H9 (cell line): ENCODE measurements at regions not wholly inside any gene's neighbourhood (a gene's known extent, or its start where the extent isn't known, plus 50 kb on each side); places are given as distances from the start of the nearest gene placed in this dataset.

ENCODE experiments used
- DNase-seq: peaks from one replicate; pipeline ENCODE4 v3.0.0-alpha.2; 2017
- H2AFZ ChIP-seq: one replicate; pipeline ENCODE4 v1.6.1; 2013; ENCODE audit warnings: mild to moderate bottlenecking, low read length, control low read depth, moderate library complexity
- H2AK5ac ChIP-seq: 2 replicates; pipeline ENCODE4 v1.6.1; 2013; ENCODE audit warnings: low read length, control low read depth, mixed read lengths; ENCODE audit not compliant: insufficient read length
- H2BK120ac ChIP-seq: one replicate; pipeline ENCODE4 v1.6.1; 2013; ENCODE audit warnings: low read depth, mild to moderate bottlenecking, low read length, control low read depth, inconsistent platforms; ENCODE audit not compliant: poor library complexity, severe bottlenecking
- H2BK12ac ChIP-seq: 2 replicates; pipeline ENCODE4 v1.6.1; 2013; ENCODE audit warnings: low read length, control low read depth, mixed read lengths, low read depth; ENCODE audit not compliant: insufficient read length
- H2BK15ac ChIP-seq: 2 replicates; pipeline ENCODE4 v1.6.1; 2013; ENCODE audit warnings: low read depth, low read length, control low read depth
- H2BK20ac ChIP-seq: one replicate; pipeline ENCODE4 v1.6.1; 2013; ENCODE audit warnings: low read depth, mild to moderate bottlenecking, low read length, control low read depth, inconsistent platforms; ENCODE audit not compliant: poor library complexity, severe bottlenecking
- H2BK5ac ChIP-seq: 2 replicates; pipeline ENCODE4 v1.6.1; 2013; ENCODE audit warnings: low read length, control low read depth, mixed read lengths; ENCODE audit not compliant: insufficient read length
- H3K14ac ChIP-seq: 2 replicates; pipeline ENCODE4 v1.6.1; 2013; ENCODE audit warnings: low read length, control low read depth; ENCODE audit not compliant: insufficient read depth
- H3K18ac ChIP-seq: 2 replicates; pipeline ENCODE4 v1.6.1; 2013; ENCODE audit warnings: low read depth, mild to moderate bottlenecking, mixed read lengths, low read length, control low read depth; ENCODE audit not compliant: insufficient read length
- H3K23ac ChIP-seq: 2 replicates; pipeline ENCODE4 v1.6.1; 2013; ENCODE audit warnings: low read length, control low read depth, mixed read lengths, low read depth; ENCODE audit not compliant: insufficient read length
- H3K23me2 ChIP-seq: 2 replicates; pipeline ENCODE4 v1.6.1; 2013; ENCODE audit warnings: low read depth, mild to moderate bottlenecking, mixed read lengths, low read length, control low read depth; ENCODE audit not compliant: insufficient read length, poor library complexity, severe bottlenecking
- H3K27ac ChIP-seq: 2 replicates; pipeline ENCODE4 v1.5.1; 2013; ENCODE audit warnings: low read length, control low read depth, mixed read lengths, low read depth; ENCODE audit not compliant: insufficient read length
- H3K27me3 ChIP-seq: 2 replicates; pipeline ENCODE4 v1.6.1; 2013; ENCODE audit warnings: low read length, control low read depth, inconsistent platforms; ENCODE audit not compliant: insufficient read depth
- H3K4ac ChIP-seq: 2 replicates; pipeline ENCODE4 v1.6.1; 2013; ENCODE audit warnings: low read depth, mild to moderate bottlenecking, control low read depth, inconsistent platforms, low read length, moderate library complexity
- H3K4me1 ChIP-seq: 2 replicates; pipeline ENCODE4 v1.6.1; 2013; ENCODE audit warnings: low read length, control low read depth, inconsistent platforms; ENCODE audit not compliant: insufficient read depth
- H3K4me2 ChIP-seq: 2 replicates; pipeline ENCODE4 v1.6.1; 2013; ENCODE audit warnings: low read length, control low read depth, mixed read lengths; ENCODE audit not compliant: insufficient read length, insufficient read depth
- H3K56ac ChIP-seq: 2 replicates; pipeline ENCODE4 v1.6.1; 2013; ENCODE audit warnings: low read depth, mild to moderate bottlenecking, mixed read lengths, low read length, control low read depth; ENCODE audit not compliant: insufficient read length
- H3K79me1 ChIP-seq: 2 replicates; pipeline ENCODE4 v1.6.1; 2013; ENCODE audit warnings: low read depth, mild to moderate bottlenecking, moderate library complexity, low read length, control low read depth, inconsistent platforms; ENCODE audit not compliant: insufficient read depth, poor library complexity, severe bottlenecking
- H3K79me2 ChIP-seq: 2 replicates; pipeline ENCODE4 v1.6.1; 2013; ENCODE audit warnings: low read length, control low read depth, inconsistent platforms; ENCODE audit not compliant: insufficient read depth
- H3K9ac ChIP-seq: 2 replicates; pipeline ENCODE4 v1.6.1; 2013; ENCODE audit warnings: low read length, control low read depth, mixed read lengths; ENCODE audit not compliant: insufficient read length; ENCODE audit errors: extremely low read depth
- H3K9me3 ChIP-seq: one replicate; pipeline ENCODE4 v1.6.1; 2013; ENCODE audit warnings: low read depth, low read length, inconsistent platforms; ENCODE audit not compliant: control insufficient read depth
- H3T11ph ChIP-seq: one replicate; pipeline ENCODE4 v1.6.1; 2013; ENCODE audit warnings: mild to moderate bottlenecking, low read length, control low read depth, inconsistent platforms
- H4K20me1 ChIP-seq: one replicate; pipeline ENCODE4 v1.6.1; 2013; ENCODE audit not compliant: control insufficient read depth, insufficient read length, insufficient read depth
- H4K5ac ChIP-seq: 2 replicates; pipeline ENCODE4 v1.6.1; 2013; ENCODE audit warnings: low read depth, mild to moderate bottlenecking, mixed read lengths, low read length, control low read depth; ENCODE audit not compliant: insufficient read length
- H4K8ac ChIP-seq: replicated peaks from 2 replicates; pipeline ENCODE4 v1.6.1; 2013; ENCODE audit warnings: low read length, control low read depth, mixed read lengths, low read depth; ENCODE audit not compliant: insufficient read length
- H4K91ac ChIP-seq: 2 replicates; pipeline ENCODE4 v1.6.1; 2013; ENCODE audit warnings: low read depth, mild to moderate bottlenecking, moderate library complexity, mixed read lengths, low read length, control low read depth; ENCODE audit not compliant: insufficient read length
- H3K27ac Mint-ChIP-seq, 3 experiments: 2 replicates in 2 of 3; 3 replicates in 1 of 3; pipeline ENCODE4 v1.8.0; 2020 to 2021; ENCODE audit warnings: mixed read lengths in 3 of 3, mild to moderate bottlenecking in 1 of 3, moderate library complexity in 1 of 3
- H3K27me3 Mint-ChIP-seq: 2 replicates; pipeline ENCODE4 v1.8.0; 2021; ENCODE audit warnings: low read depth, mild to moderate bottlenecking, moderate library complexity, mixed read lengths
- H3K36me3 Mint-ChIP-seq, 3 experiments: 2 replicates in 2 of 3; 3 replicates in 1 of 3; pipeline ENCODE4 v1.8.0; 2020 to 2021; ENCODE audit warnings: low read depth in 3 of 3, mixed read lengths in 3 of 3; ENCODE audit not compliant: insufficient read depth in 1 of 3
- H3K4me1 Mint-ChIP-seq, 2 experiments: 2 replicates each; pipeline ENCODE4 v1.8.0; 2020; ENCODE audit warnings: mixed read lengths in 2 of 2
- H3K4me3 Mint-ChIP-seq, 2 experiments: 2 replicates in 1 of 2; 3 replicates in 1 of 2; pipeline ENCODE4 v1.8.0; 2020 to 2021; ENCODE audit warnings: mild to moderate bottlenecking in 2 of 2, mixed read lengths in 2 of 2, moderate library complexity in 1 of 2
- H3K9me3 Mint-ChIP-seq, 2 experiments: 2 replicates in 1 of 2; 3 replicates in 1 of 2; pipeline ENCODE4 v1.8.0; 2020; ENCODE audit warnings: mild to moderate bottlenecking in 2 of 2, mixed read lengths in 2 of 2, moderate library complexity in 1 of 2
- WGBS: extraction: QIAGEN DNeasy Blood & Tissue Kit; methylation state at CpG from one replicate; pipeline ENCODE4 v1.1.7; 2013; ENCODE audit warnings: missing lambda C conversion rate, low lambda C conversion rate, mixed read lengths; ENCODE audit not compliant: insufficient read length; ENCODE audit errors: extremely low coverage; 5-methylcytosine and 5-hydroxymethylcytosine counted together
- TF ChIP-seq, protein P1 (sequence below): fragments of 200-600 bp; sonication (generic); conservative IDR thresholded peaks from 3 replicates; pipeline ENCODE4 v1.8.0; 2021; ENCODE audit warnings: antibody characterized with exemption, mild to moderate bottlenecking

DNA sequence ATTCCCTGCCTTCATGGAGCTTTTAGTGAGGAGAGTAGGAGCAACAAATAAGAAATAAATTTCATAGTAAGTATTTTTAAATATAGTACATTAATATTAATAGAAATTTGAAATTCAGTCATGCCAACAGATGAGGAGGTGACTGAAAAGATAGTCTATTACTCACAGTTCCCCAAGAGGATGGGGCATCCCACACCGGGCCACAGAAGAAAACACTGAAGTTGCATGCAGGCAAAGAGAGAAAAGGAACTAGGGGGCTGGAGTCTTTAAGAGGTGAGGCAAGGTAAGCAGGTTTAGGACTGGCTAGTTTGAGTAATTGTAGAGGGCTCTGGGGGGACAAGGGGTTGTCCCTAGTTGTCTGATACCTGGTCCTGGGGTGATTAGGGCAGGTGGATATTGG, 120.1 kb upstream of the UMPS start:
- no peaks in the 10 kb centered on the region for H3K36me3 Mint-ChIP-seq
- no peak overlapping the region for H3T11ph ChIP-seq

More for the DNA sequence above, 120.1 kb upstream of the UMPS start:
- Histone ChIP-seq H3K18ac (no peak overlapping the region), H3K9ac (no peak overlapping the region), H2BK120ac (no peak overlapping the region), H2AK5ac (no peak overlapping the region), H3K79me2 (no peaks in the 10 kb centered on the region), H3K79me1 (no peaks in the 10 kb centered on the region), H3K9me3 (no peaks in the 10 kb centered on the region), H3K4me1 (no peaks in the 10 kb centered on the region), H3K27me3 (no peaks in the 10 kb centered on the region), H2BK15ac (no peak overlapping the region), H2BK12ac (no peak overlapping the region), H3K4ac (no peak overlapping the region), H4K91ac (no peak overlapping the region), H3K14ac (no peak overlapping the region), H2AFZ (no peak overlapping the region), H4K8ac (no peak overlapping the region), H3K27ac (no peak overlapping the region), H2BK5ac (no peak overlapping the region), H3K56ac (no peak overlapping the region), H3K4me2 (no peak overlapping the region), H4K5ac (no peak overlapping the region), H4K20me1 (no peaks in the 10 kb centered on the region), H3K23ac (no peak overlapping the region), H3K23me2 (no peaks in the 10 kb centered on the region), H2BK20ac (no peak overlapping the region)
- WGBS, result no CpG with 5 or more reads among the region's 1 CpG
- Mint-ChIP-seq H3K27ac (no peak overlapping the region; a peak in 1 of 7 replicates), H3K9me3 (no peaks in the 10 kb centered on the region; a peak in 1 of 5 replicates), H3K4me1 (peaks cover 6 to 8% of the 10 kb centered on the region in 2 experiments; a peak in 3 of 4 replicates), H3K27me3 (no peaks in the 10 kb centered on the region), H3K4me3 (no peak overlapping the region)
- TF ChIP-seq, protein P1, sequence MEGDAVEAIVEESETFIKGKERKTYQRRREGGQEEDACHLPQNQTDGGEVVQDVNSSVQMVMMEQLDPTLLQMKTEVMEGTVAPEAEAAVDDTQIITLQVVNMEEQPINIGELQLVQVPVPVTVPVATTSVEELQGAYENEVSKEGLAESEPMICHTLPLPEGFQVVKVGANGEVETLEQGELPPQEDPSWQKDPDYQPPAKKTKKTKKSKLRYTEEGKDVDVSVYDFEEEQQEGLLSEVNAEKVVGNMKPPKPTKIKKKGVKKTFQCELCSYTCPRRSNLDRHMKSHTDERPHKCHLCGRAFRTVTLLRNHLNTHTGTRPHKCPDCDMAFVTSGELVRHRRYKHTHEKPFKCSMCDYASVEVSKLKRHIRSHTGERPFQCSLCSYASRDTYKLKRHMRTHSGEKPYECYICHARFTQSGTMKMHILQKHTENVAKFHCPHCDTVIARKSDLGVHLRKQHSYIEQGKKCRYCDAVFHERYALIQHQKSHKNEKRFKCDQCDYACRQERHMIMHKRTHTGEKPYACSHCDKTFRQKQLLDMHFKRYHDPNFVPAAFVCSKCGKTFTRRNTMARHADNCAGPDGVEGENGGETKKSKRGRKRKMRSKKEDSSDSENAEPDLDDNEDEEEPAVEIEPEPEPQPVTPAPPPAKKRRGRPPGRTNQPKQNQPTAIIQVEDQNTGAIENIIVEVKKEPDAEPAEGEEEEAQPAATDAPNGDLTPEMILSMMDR, result no peak
- no peak for DNase-seq
